GM21723 (cell line): ENCODE measurements at regions not wholly inside any gene's neighbourhood (a gene's known extent, or its start where the extent isn't known, plus 50 kb on each side); places are given as distances from the start of the nearest gene placed in this dataset.
"Not testable (repeated sequence)": the region's sequence is repeated elsewhere in the genome, so short reads cannot be mapped to it uniquely, and the experiment has no call there.

Experiments
- ATAC-seq: cut with Tn5 transposase; IDR thresholded peaks from one replicate; pipeline ENCODE4 v1.9.1; 2021; ENCODE audit warnings: mild to moderate bottlenecking, moderate library complexity; ENCODE audit not compliant: unreplicated experiment

GRCh38 chr7:24127930-24128329 is 156.1 kb upstream of the NPY start:
- ATAC-seq, result no peak

DNA sequence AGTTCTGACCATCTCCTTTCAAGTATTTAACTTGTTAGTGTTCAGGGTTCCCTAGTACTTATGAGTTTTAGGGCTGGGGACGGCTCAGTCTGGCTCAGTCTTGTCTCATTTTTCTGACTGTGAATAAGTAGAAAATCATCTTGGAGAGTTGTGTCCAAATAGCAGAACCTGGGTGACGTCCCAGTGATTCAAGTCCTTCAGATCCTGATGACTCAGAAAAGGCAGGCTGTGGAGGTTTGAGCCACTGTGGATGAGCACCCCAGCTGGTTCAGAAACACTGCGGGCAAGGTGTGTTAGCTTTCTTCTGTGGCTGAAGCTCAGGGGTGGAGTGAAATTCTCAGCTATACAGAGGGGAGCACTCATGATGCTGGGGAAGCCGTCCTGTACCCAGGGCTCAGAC is 154.4 kb upstream of the NPY start:
- ATAC-seq, result no peak

- ATAC-seq, result no peak
These were observed 153.4 kb upstream of the NPY start for GRCh38 chr7:24130631-24131030.

DNA sequence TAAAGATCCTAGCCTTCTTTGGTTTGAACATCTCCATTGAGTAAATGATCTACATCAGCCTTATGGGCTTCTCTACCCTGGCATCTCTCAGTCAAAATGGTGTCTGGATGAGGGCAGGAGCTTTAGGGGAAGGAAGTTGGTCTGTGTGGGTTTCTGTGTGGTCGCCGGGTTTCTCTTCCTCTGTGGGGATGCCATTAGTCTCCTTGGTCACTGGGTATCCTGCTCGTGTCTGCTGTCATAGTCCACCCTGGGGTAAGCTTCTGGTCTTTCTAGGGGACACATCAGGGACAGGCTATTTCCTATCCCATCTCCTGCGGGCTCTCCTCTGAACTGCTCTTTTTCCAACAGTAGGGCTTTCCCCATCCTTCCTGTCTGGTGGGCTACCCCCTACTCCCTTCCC is 150.3 kb upstream of the NPY start:
- ATAC-seq, result no peak

DNA sequence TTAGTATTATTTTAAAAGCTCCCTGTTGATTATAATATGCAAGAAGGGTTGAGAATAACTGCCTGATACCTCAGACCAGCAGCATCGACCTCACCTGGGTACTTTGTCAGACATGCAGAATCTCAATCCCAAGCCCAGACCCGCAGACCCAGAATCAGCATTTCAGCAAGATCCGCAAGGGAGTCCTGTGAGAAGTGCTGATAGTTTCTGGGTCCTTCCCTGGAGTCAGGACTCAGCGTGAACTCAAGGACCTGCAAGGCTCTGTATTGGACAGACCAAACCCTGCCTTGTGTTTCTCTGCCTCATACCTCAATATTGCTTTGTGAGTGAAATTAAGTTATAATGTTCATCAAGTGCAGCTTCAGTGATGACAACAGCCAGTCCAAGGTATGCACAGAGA is 149.5 kb upstream of the NPY start:
- ATAC-seq, result no peak

- ATAC-seq, result peak; percentile 77
These were observed 148.8 kb upstream of the NPY start for GRCh38 chr7:24135003-24135817.

DNA sequence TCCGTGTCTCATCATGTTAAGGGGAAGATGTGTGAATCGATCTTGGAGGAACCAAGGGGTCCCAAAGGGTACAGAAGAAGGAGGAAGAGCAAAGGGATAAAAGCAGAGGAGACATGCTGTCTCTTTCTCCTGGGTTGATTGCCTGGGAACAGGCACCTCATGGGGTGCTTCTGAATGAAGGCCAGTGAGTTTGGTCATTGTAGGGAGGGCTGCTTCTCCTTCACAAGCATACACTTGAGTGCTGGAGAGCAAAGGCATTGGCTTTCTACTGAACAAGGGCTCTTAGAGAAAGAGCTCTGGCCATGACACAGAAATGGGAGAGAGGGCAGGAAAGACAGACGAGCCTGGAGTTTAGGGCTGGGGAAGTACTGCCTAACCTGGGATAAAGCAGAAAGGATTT is 146.7 kb upstream of the NPY start:
- ATAC-seq, result no peak

- ATAC-seq, result no peak
These were observed 145.6 kb upstream of the NPY start for GRCh38 chr7:24138343-24138742.

GRCh38 chr7:24140001-24140400 is 144.0 kb upstream of the NPY start:
- no peak for ATAC-seq

- ATAC-seq, result no peak
These were observed 142.0 kb upstream of the NPY start for GRCh38 chr7:24141874-24142509.

- no peak for ATAC-seq
These were observed 140.4 kb upstream of the NPY start for GRCh38 chr7:24143547-24143946.

DNA sequence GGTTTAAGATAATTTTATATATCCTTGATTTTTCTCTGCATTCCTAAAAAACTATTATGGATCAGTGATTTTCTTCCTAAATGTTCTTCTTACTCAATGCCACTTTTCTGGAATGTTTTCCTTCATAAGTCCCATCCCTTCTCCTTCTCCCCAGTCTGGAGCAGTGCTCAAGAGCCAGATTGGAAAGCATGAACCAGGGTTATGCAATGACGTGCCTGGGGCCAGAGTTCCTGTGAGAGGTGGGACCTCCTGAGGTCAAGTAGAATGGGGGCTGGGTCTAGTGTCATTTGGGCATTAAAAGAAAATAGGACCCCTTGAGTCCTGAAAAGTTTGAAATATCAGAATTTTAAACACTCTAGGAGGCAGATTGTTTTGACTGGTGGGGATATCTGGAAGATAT is 132.0 kb upstream of the NPY start:
- ATAC-seq, result no peak

DNA sequence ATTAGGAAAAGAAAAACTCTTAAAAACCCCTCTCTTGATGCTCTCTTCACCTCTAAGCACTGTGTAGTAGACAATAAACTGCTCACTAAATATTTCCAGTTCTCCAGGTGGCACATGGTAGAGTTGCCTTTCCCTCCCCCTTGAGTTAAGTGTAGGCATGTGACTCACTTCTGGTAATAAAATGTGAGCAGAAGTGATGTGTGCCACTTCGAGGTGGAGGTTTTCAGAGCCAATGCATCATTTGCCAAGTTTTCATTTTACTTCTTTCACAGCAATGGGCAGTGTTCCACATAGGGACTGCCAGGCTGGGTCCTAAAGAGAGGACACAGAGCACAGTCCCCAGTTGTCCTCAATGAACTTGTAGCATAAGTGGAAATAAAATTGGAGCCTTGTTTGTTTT is 131.6 kb upstream of the NPY start:
- no peak for ATAC-seq

- no peak for ATAC-seq
These were observed 131.0 kb upstream of the NPY start for GRCh38 chr7:24152877-24153472.

DNA sequence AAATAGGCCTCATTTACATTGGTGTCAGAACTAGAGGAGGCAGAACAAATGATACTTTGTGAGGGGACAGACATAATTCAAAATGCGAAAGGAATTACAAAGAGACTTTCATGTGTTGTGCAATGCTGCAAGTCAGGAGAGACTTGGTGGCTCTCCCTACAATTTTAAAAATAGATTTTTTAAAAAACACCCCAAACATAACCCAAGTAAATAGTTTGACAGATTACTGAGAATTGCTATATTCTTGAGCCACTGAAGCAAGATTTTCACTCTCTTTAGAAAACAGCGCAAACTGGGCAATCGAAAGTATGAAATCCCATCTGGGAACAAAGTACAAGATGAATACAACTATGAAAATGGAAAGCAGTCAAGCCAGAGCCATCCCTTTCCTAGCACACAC is 126.3 kb upstream of the NPY start:
- no peak for ATAC-seq

DNA sequence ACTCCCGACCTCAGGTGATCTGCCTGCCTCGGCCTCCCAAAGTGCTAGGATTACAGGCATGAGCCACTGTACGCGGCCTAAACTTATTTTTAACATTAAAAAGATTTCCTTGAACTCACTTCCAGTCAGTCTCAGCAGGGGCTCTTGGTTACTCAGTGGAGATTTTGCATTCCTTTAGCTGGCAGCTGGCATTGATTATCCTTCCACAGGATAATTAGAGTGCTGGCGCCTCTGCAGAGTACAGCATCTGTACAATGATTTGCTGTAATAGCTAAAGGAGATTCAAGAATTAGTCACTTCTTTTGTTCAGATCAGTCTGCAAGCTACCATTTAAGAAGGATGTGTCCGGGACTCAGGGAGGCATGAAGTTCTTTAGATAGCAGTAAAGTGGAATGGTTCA is 125.0 kb upstream of the NPY start:
- no peak for ATAC-seq

- no peak for ATAC-seq
These were observed 119.6 kb upstream of the NPY start for GRCh38 chr7:24164401-24164800.

GRCh38 chr7:24169077-24169624 is 114.8 kb upstream of the NPY start:
- no peak for ATAC-seq

GRCh38 chr7:24171951-24172350 is 112.0 kb upstream of the NPY start:
- ATAC-seq, result not testable (repeated sequence)

DNA sequence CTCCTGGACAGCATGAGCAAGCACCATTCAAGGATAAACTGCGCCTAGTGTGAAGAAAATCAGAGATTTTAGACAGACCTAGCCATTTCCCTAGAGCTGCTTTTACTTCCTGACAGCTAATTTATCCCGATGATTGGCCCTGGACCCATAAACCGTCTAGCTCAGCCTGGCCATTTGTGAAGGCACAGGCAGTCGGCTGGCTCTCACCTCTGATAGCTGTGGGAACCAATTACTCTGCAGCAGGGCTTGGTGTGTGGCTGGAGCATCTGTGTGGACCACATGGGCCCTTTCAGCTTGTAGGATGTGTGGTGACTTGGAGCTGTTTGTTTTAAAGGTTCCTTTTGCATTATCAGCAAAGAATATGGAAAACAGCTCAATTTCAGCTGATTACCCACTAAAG is 111.1 kb upstream of the NPY start:
- no peak for ATAC-seq

GRCh38 chr7:24175603-24176002 is 108.4 kb upstream of the NPY start:
- no peak for ATAC-seq
